UCSD-AML1 (cell line): ENCODE measurements at regions not wholly inside any gene's neighbourhood (a gene's known extent, or its start where the extent isn't known, plus 50 kb on each side); places are given as distances from the start of the nearest gene placed in this dataset.
A peak's percentile ranks its signal among the peaks of the same experiment; 100 is the strongest.

Experiments
- DNase-seq: peaks from one replicate; lab custom pipeline; 2025; ENCODE audit not compliant: unreplicated experiment; lab: John Stamatoyannopoulos, UW

- DNase-seq, result no peak
These were observed 373.3 kb upstream of the DIAPH2 start for GRCh38 chrX:96311366-96311765.

GRCh38 chrX:96314985-96315384 is 369.7 kb upstream of the DIAPH2 start:
- no peak for DNase-seq

GRCh38 chrX:96361844-96362243 is 322.8 kb upstream of the DIAPH2 start:
- DNase-seq, result no peak

GRCh38 chrX:96372313-96373046 is 312.2 kb upstream of the DIAPH2 start:
- DNase-seq, result peak; percentile 2

- DNase-seq, result no peak
These were observed 311.6 kb upstream of the DIAPH2 start for GRCh38 chrX:96373047-96373355.

GRCh38 chrX:96376266-96376665 is 308.4 kb upstream of the DIAPH2 start:
- no peak for DNase-seq

- no peak for DNase-seq
These were observed 304.7 kb upstream of the DIAPH2 start for GRCh38 chrX:96379951-96380350.

GRCh38 chrX:96382018-96382417 is 302.6 kb upstream of the DIAPH2 start:
- DNase-seq, result no peak

GRCh38 chrX:96383428-96383827 is 301.2 kb upstream of the DIAPH2 start:
- no peak for DNase-seq

- no peak for DNase-seq
These were observed 298.3 kb upstream of the DIAPH2 start for GRCh38 chrX:96386325-96386724.

GRCh38 chrX:96386981-96387380 is 297.7 kb upstream of the DIAPH2 start:
- DNase-seq, result no peak

- no peak for DNase-seq
These were observed 296.8 kb upstream of the DIAPH2 start for GRCh38 chrX:96387801-96388200.

- no peak for DNase-seq
These were observed 295.2 kb upstream of the DIAPH2 start for GRCh38 chrX:96389281-96390047.

- no peak for DNase-seq
These were observed 290.0 kb upstream of the DIAPH2 start for GRCh38 chrX:96394598-96394997.

GRCh38 chrX:96403446-96403845 is 281.2 kb upstream of the DIAPH2 start:
- DNase-seq, result no peak

GRCh38 chrX:96405842-96406241 is 278.8 kb upstream of the DIAPH2 start:
- DNase-seq, result no peak

GRCh38 chrX:96407072-96407471 is 277.6 kb upstream of the DIAPH2 start:
- DNase-seq, result no peak

GRCh38 chrX:96407501-96407900 is 277.1 kb upstream of the DIAPH2 start:
- DNase-seq, result no peak

- DNase-seq, result no peak
These were observed 276.7 kb upstream of the DIAPH2 start for GRCh38 chrX:96407981-96408380.

GRCh38 chrX:96410927-96411326 is 273.7 kb upstream of the DIAPH2 start:
- DNase-seq, result no peak

- DNase-seq, result no peak
These were observed 266.9 kb upstream of the DIAPH2 start for GRCh38 chrX:96417695-96418094.

- DNase-seq, result no peak
These were observed 260.6 kb upstream of the DIAPH2 start for GRCh38 chrX:96424007-96424406.

- no peak for DNase-seq
These were observed 259.4 kb upstream of the DIAPH2 start for GRCh38 chrX:96425200-96425599.
